Sigmoid colon (tissue), 4 donors: ENCODE measurements at regions not wholly inside any gene's neighbourhood (a gene's known extent, or its start where the extent isn't known, plus 50 kb on each side); places are given as distances from the start of the nearest gene placed in this dataset.

Experiments
- EP300 ChIP-seq, 4 donors: sonication (generic); formaldehyde crosslinking; IDR thresholded peaks; one replicate each; pipeline ENCODE4 v1.6.1; 2017; ENCODE audit warnings: antibody characterized with exemption in 4 of 4
- POLR2A ChIP-seq, 2 donors: fragments of 450-650 bp; IDR thresholded peaks; one replicate each; pipeline ENCODE4 v1.6.1; 2016; ENCODE audit warnings: antibody characterized with exemption in 2 of 2, mild to moderate bottlenecking in 2 of 2, moderate library complexity in 2 of 2
- POLR2AphosphoS5 ChIP-seq, 4 donors: sonication (generic); formaldehyde crosslinking; IDR thresholded peaks; one replicate each; pipeline ENCODE4 v1.6.1; 2017; ENCODE audit warnings: antibody characterized with exemption in 4 of 4
- TF ChIP-seq, protein P1 (sequence below), 4 experiments: fragments of 450-650 bp in 3 of 4; fragments of 200-600 bp in 1 of 4; IDR thresholded peaks; one replicate each; pipeline ENCODE4 v1.5.1; 2016 to 2019; ENCODE audit warnings: antibody characterized with exemption in 4 of 4, mild to moderate bottlenecking in 3 of 4, moderate library complexity in 2 of 4

DNA sequence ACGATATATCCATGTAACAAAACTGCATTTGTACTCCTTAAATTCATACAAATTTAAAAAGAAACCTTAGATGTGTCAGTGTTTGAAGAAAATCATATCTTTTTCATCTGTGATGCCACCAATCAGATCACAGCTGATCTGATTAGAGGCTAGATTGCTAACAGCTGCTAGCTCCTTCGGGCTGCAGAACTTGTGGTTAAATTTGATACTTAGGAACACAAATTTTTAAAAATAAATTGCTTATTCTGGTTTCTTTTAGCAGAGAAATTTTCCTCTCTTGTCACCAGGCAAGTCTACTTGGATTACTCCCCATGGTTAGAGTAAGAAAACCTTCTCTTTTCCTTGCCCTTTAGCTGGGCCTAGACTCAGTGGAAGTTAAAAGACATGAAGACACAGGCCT is 94.6 kb upstream of the RANBP6 start:
- TF ChIP-seq EP300 (IDR thresholded peaks at IDR 0.05) (no peak), POLR2AphosphoS5 (IDR thresholded peaks at IDR 0.05) (no peak), POLR2A (IDR thresholded peaks at IDR 0.05) (no peak)
- TF ChIP-seq, protein P1, sequence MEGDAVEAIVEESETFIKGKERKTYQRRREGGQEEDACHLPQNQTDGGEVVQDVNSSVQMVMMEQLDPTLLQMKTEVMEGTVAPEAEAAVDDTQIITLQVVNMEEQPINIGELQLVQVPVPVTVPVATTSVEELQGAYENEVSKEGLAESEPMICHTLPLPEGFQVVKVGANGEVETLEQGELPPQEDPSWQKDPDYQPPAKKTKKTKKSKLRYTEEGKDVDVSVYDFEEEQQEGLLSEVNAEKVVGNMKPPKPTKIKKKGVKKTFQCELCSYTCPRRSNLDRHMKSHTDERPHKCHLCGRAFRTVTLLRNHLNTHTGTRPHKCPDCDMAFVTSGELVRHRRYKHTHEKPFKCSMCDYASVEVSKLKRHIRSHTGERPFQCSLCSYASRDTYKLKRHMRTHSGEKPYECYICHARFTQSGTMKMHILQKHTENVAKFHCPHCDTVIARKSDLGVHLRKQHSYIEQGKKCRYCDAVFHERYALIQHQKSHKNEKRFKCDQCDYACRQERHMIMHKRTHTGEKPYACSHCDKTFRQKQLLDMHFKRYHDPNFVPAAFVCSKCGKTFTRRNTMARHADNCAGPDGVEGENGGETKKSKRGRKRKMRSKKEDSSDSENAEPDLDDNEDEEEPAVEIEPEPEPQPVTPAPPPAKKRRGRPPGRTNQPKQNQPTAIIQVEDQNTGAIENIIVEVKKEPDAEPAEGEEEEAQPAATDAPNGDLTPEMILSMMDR (IDR thresholded peaks at IDR 0.05), result no peak
